ENCODE measurements at regions not wholly inside any gene's neighbourhood (a gene's known extent, or its start where the extent isn't known, plus 50 kb on each side); places are given as distances from the start of the nearest gene placed in this dataset.

GRCh38 chr6:19279273-19279684, 557.9 kb upstream of the ID4 start:
- peak; percentile 69 for DNase-seq

GRCh38 chr6:19287928-19288327, 549.2 kb upstream of the ID4 start:
- no peak for DNase-seq

- DNase-seq, result no peak
Observed at GRCh38 chr6:19289457-19289856, 547.7 kb upstream of the ID4 start.

- DNase-seq, result no peak
Observed at GRCh38 chr6:19297880-19298279, 539.3 kb upstream of the ID4 start.

- no peak for DNase-seq
Observed at GRCh38 chr6:19298421-19298820, 538.7 kb upstream of the ID4 start.

- no peak for DNase-seq
Observed at GRCh38 chr6:19299129-19299528, 538.0 kb upstream of the ID4 start.

GRCh38 chr6:19301980-19302379, 535.2 kb upstream of the ID4 start:
- peak; percentile 51 for DNase-seq

GRCh38 chr6:19303383-19303782, 533.8 kb upstream of the ID4 start:
- DNase-seq, result peak; percentile 58

GRCh38 chr6:19309661-19310060, 527.5 kb upstream of the ID4 start:
- DNase-seq, result peak; percentile 57

- no peak for DNase-seq
Observed at GRCh38 chr6:19311786-19312185, 525.4 kb upstream of the ID4 start.

GRCh38 chr6:19312241-19312978, 524.8 kb upstream of the ID4 start:
- no peak for DNase-seq

- DNase-seq, result no peak
Observed at GRCh38 chr6:19317431-19317986, 519.7 kb upstream of the ID4 start.

- no peak for DNase-seq
Observed at GRCh38 chr6:19319005-19319404, 518.2 kb upstream of the ID4 start.

GRCh38 chr6:19320111-19320581, 517.0 kb upstream of the ID4 start:
- no peak for DNase-seq

GRCh38 chr6:19322691-19323485, 514.3 kb upstream of the ID4 start:
- DNase-seq, result peak; percentile 40

- DNase-seq, result no peak
Observed at GRCh38 chr6:19324376-19324775, 512.8 kb upstream of the ID4 start.

GRCh38 chr6:19325335-19325789, 511.8 kb upstream of the ID4 start:
- DNase-seq, result no peak

GRCh38 chr6:19327241-19327640, 509.9 kb upstream of the ID4 start:
- peak; percentile 48 for DNase-seq

- no peak for DNase-seq
Observed at GRCh38 chr6:19327661-19328060, 509.5 kb upstream of the ID4 start.

GRCh38 chr6:19329078-19329477, 508.1 kb upstream of the ID4 start:
- no peak for DNase-seq

- DNase-seq, result no peak
Observed at GRCh38 chr6:19331089-19331488, 506.1 kb upstream of the ID4 start.

- DNase-seq, result no peak
Observed at GRCh38 chr6:19332806-19333460, 504.2 kb upstream of the ID4 start.

GRCh38 chr6:19333936-19334335, 503.2 kb upstream of the ID4 start:
- peak; percentile 25 for DNase-seq

Measured in OCI-M1 (cell line).